ENCODE measurements at regions not wholly inside any gene's neighbourhood (a gene's known extent, or its start where the extent isn't known, plus 50 kb on each side); places are given as distances from the start of the nearest gene placed in this dataset.

GRCh38 chr3:38985981-38986380 is 65.8 kb downstream of the SCN11A start:
- no peak for TF ChIP-seq SNAI2 (CRISPR knock-in tag; IDR thresholded peaks at IDR 0.05)
- TF ChIP-seq, protein P1, sequence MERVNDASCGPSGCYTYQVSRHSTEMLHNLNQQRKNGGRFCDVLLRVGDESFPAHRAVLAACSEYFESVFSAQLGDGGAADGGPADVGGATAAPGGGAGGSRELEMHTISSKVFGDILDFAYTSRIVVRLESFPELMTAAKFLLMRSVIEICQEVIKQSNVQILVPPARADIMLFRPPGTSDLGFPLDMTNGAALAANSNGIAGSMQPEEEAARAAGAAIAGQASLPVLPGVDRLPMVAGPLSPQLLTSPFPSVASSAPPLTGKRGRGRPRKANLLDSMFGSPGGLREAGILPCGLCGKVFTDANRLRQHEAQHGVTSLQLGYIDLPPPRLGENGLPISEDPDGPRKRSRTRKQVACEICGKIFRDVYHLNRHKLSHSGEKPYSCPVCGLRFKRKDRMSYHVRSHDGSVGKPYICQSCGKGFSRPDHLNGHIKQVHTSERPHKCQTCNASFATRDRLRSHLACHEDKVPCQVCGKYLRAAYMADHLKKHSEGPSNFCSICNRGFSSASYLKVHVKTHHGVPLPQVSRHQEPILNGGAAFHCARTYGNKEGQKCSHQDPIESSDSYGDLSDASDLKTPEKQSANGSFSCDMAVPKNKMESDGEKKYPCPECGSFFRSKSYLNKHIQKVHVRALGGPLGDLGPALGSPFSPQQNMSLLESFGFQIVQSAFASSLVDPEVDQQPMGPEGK (CRISPR knock-in tag; IDR thresholded peaks at IDR 0.05; ENCODE audit: borderline replicate concordance), result no peak
- TF ChIP-seq ZNF8 (CRISPR knock-in tag; IDR thresholded peaks at IDR 0.05), result no peak
- no peak for TF ChIP-seq BACH2 (CRISPR knock-in tag; IDR thresholded peaks at IDR 0.05; ENCODE audit: borderline replicate concordance)
- no peak for TF ChIP-seq ZNF565 (CRISPR knock-in tag; conservative IDR thresholded peaks at IDR 0.05; ENCODE audit: low read depth)
- no peak for TF ChIP-seq ZFP3 (CRISPR knock-in tag; IDR thresholded peaks at IDR 0.05)
- TF ChIP-seq RARB (CRISPR knock-in tag; IDR thresholded peaks at IDR 0.05), result no peak
- TF ChIP-seq TOX (CRISPR knock-in tag; IDR thresholded peaks at IDR 0.05; ENCODE audit: borderline replicate concordance), result no peak
- no peak for TF ChIP-seq OSR1 (CRISPR knock-in tag; IDR thresholded peaks at IDR 0.05)
- no peak for TF ChIP-seq TCF4 (CRISPR knock-in tag; IDR thresholded peaks at IDR 0.05; ENCODE audit: borderline replicate concordance)
- TF ChIP-seq CSDC2 (CRISPR knock-in tag; IDR thresholded peaks at IDR 0.05), result no peak
- TF ChIP-seq, protein P2, sequence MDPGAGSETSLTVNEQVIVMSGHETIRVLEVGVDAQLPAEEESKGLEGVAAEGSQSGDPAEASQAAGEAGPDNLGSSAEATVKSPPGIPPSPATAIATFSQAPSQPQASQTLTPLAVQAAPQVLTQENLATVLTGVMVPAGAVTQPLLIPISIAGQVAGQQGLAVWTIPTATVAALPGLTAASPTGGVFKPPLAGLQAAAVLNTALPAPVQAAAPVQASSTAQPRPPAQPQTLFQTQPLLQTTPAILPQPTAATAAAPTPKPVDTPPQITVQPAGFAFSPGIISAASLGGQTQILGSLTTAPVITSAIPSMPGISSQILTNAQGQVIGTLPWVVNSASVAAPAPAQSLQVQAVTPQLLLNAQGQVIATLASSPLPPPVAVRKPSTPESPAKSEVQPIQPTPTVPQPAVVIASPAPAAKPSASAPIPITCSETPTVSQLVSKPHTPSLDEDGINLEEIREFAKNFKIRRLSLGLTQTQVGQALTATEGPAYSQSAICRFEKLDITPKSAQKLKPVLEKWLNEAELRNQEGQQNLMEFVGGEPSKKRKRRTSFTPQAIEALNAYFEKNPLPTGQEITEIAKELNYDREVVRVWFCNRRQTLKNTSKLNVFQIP (CRISPR knock-in tag; IDR thresholded peaks at IDR 0.05; ENCODE audit: borderline replicate concordance, low read depth), result no peak
- TF ChIP-seq ZNF70 (CRISPR knock-in tag; IDR thresholded peaks at IDR 0.05), result no peak
- TF ChIP-seq, protein P3, sequence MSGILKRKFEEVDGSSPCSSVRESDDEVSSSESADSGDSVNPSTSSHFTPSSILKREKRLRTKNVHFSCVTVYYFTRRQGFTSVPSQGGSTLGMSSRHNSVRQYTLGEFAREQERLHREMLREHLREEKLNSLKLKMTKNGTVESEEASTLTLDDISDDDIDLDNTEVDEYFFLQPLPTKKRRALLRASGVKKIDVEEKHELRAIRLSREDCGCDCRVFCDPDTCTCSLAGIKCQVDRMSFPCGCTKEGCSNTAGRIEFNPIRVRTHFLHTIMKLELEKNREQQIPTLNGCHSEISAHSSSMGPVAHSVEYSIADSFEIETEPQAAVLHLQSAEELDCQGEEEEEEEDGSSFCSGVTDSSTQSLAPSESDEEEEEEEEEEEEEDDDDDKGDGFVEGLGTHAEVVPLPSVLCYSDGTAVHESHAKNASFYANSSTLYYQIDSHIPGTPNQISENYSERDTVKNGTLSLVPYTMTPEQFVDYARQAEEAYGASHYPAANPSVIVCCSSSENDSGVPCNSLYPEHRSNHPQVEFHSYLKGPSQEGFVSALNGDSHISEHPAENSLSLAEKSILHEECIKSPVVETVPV (CRISPR knock-in tag; IDR thresholded peaks at IDR 0.05), result no peak
- no peak for TF ChIP-seq CREB5 (CRISPR knock-in tag; IDR thresholded peaks at IDR 0.05; ENCODE audit: low read depth)
- no peak for TF ChIP-seq ZFP30 (CRISPR knock-in tag; IDR thresholded peaks at IDR 0.05)
- TF ChIP-seq ESRRG (CRISPR knock-in tag; IDR thresholded peaks at IDR 0.05), result no peak
- TF ChIP-seq, protein P4, sequence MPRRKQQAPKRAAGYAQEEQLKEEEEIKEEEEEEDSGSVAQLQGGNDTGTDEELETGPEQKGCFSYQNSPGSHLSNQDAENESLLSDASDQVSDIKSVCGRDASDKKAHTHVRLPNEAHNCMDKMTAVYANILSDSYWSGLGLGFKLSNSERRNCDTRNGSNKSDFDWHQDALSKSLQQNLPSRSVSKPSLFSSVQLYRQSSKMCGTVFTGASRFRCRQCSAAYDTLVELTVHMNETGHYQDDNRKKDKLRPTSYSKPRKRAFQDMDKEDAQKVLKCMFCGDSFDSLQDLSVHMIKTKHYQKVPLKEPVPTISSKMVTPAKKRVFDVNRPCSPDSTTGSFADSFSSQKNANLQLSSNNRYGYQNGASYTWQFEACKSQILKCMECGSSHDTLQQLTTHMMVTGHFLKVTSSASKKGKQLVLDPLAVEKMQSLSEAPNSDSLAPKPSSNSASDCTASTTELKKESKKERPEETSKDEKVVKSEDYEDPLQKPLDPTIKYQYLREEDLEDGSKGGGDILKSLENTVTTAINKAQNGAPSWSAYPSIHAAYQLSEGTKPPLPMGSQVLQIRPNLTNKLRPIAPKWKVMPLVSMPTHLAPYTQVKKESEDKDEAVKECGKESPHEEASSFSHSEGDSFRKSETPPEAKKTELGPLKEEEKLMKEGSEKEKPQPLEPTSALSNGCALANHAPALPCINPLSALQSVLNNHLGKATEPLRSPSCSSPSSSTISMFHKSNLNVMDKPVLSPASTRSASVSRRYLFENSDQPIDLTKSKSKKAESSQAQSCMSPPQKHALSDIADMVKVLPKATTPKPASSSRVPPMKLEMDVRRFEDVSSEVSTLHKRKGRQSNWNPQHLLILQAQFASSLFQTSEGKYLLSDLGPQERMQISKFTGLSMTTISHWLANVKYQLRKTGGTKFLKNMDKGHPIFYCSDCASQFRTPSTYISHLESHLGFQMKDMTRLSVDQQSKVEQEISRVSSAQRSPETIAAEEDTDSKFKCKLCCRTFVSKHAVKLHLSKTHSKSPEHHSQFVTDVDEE (CRISPR knock-in tag; IDR thresholded peaks at IDR 0.05), result no peak
- ATAC-seq, result no peak

- ATAC-seq, result no peak
- TF ChIP-seq ZFP30 (CRISPR knock-in tag; IDR thresholded peaks at IDR 0.05), result no peak
- no peak for TF ChIP-seq TCF4 (CRISPR knock-in tag; IDR thresholded peaks at IDR 0.05; ENCODE audit: borderline replicate concordance)
- no peak for TF ChIP-seq ZNF565 (CRISPR knock-in tag; conservative IDR thresholded peaks at IDR 0.05; ENCODE audit: low read depth)
- TF ChIP-seq CSDC2 (CRISPR knock-in tag; IDR thresholded peaks at IDR 0.05), result no peak
- no peak for TF ChIP-seq ISL1 (CRISPR knock-in tag; IDR thresholded peaks at IDR 0.05)
- TF ChIP-seq ZC3H10 (CRISPR knock-in tag; IDR thresholded peaks at IDR 0.05), result no peak
- no peak for TF ChIP-seq RARB (CRISPR knock-in tag; IDR thresholded peaks at IDR 0.05)
- no peak for TF ChIP-seq ZFP3 (CRISPR knock-in tag; IDR thresholded peaks at IDR 0.05)
- TF ChIP-seq ZNF70 (CRISPR knock-in tag; IDR thresholded peaks at IDR 0.05), result no peak
- no peak for TF ChIP-seq BACH2 (CRISPR knock-in tag; IDR thresholded peaks at IDR 0.05; ENCODE audit: borderline replicate concordance)
Observed at GRCh38 chr3:38985581-38985980, 66.2 kb downstream of the SCN11A start.

- no peak for ATAC-seq
- TF ChIP-seq ARNTL (CRISPR knock-in tag; IDR thresholded peaks at IDR 0.05; ENCODE audit: borderline replicate concordance, low read depth), result no peak
- TF ChIP-seq BACH2 (CRISPR knock-in tag; IDR thresholded peaks at IDR 0.05; ENCODE audit: borderline replicate concordance), result no peak
- no peak for TF ChIP-seq ZFP30 (CRISPR knock-in tag; IDR thresholded peaks at IDR 0.05)
- no peak for TF ChIP-seq ZNF70 (CRISPR knock-in tag; IDR thresholded peaks at IDR 0.05)
- TF ChIP-seq, protein P4 (CRISPR knock-in tag; IDR thresholded peaks at IDR 0.05), result no peak
- no peak for TF ChIP-seq TCF4 (CRISPR knock-in tag; IDR thresholded peaks at IDR 0.05; ENCODE audit: borderline replicate concordance)
- no peak for TF ChIP-seq ZNF565 (CRISPR knock-in tag; conservative IDR thresholded peaks at IDR 0.05; ENCODE audit: low read depth)
- no peak for TF ChIP-seq RARB (CRISPR knock-in tag; IDR thresholded peaks at IDR 0.05)
- no peak for TF ChIP-seq TOX (CRISPR knock-in tag; IDR thresholded peaks at IDR 0.05; ENCODE audit: borderline replicate concordance)
- TF ChIP-seq SNAI2 (CRISPR knock-in tag; IDR thresholded peaks at IDR 0.05), result no peak
- TF ChIP-seq, protein P1 (CRISPR knock-in tag; IDR thresholded peaks at IDR 0.05; ENCODE audit: borderline replicate concordance), result no peak
- TF ChIP-seq ZC3H10 (CRISPR knock-in tag; IDR thresholded peaks at IDR 0.05), result no peak
Observed at GRCh38 chr3:38984731-38985130, 67.0 kb downstream of the SCN11A start.
